GM12878 (cell line): ENCODE measurements at regions not wholly inside any gene's neighbourhood (a gene's known extent, or its start where the extent isn't known, plus 50 kb on each side); places are given as distances from the start of the nearest gene placed in this dataset.

Experiments used
- ATAC-seq: fragments of 200-7000 bp; cut with Tn5 transposase; 3 replicates; pipeline ENCODE4 v1.9.1; 2020; ENCODE audit warnings: mild to moderate bottlenecking, moderate library complexity
- BruUV-seq: library from RNA; stranded (reverse); fragments of 400-500 nt; replicated peaks from 2 replicates; lab custom pipeline; 2021; lab: Mats Ljungman, UMichigan
- CTCF ChIA-PET: fragments of 300-600 bp; sonication (Branson Sonifier 250); formaldehyde crosslinking; extraction: SDS; loops from one replicate; lab custom pipeline; 2021; ENCODE audit warnings: inconsistent platforms; lab: Yijun Ruan, JAX
- POLR2A ChIA-PET: fragments of 350-600 bp; formaldehyde crosslinking; extraction: SDS; loops from one replicate; lab custom pipeline; 2021; ENCODE audit warnings: inconsistent platforms; lab: Charles Lee
- RAD21 ChIA-PET: fragments of 300-600 bp; sonication (Branson Sonifier 250); formaldehyde crosslinking; loops from one replicate; lab custom pipeline; 2023; ENCODE audit warnings: antibody characterized with exemption; ENCODE audit not compliant: unreplicated experiment; lab: Charles Lee
- SMC1A ChIA-PET: fragments of 300-600 bp; sonication (Branson Sonifier 250); formaldehyde crosslinking; loops from one replicate; lab custom pipeline; 2023; ENCODE audit not compliant: unreplicated experiment, uncharacterized antibody; lab: Charles Lee
- DNase-seq: peaks from one replicate; pipeline ENCODE4 v3.0.0-alpha.2; 2011; ENCODE audit warnings: low read depth, low spot score
- FAIRE-seq: peaks from 3 replicates; lab custom pipeline; 2011; peaks lifted over from hg19 to GRCh38; lab: Jason Lieb, UNC
- H2AFZ ChIP-seq: 2 replicates; pipeline ENCODE4 v1.6.0; 2011; ENCODE audit warnings: low read depth, low read length, control low read depth; ENCODE audit not compliant: control insufficient read depth
- H3K27ac ChIP-seq: 2 replicates; pipeline ENCODE4 v1.5.1; 2011; ENCODE audit warnings: control low read depth; ENCODE audit not compliant: control insufficient read depth, insufficient read depth
- H3K27me3 ChIP-seq, 2 experiments: replicated peaks in 1 of 2; 2 replicates each; pipeline versions ENCODE4 v1.6.0 to v1.6.1; 2011; ENCODE audit warnings: low read length in 1 of 2; ENCODE audit not compliant: control insufficient read depth in 2 of 2, insufficient read depth in 2 of 2
- H3K36me3 ChIP-seq, 2 experiments: 2 replicates each; pipeline ENCODE4 v1.5.1; 2011; ENCODE audit warnings: low read length in 1 of 2; ENCODE audit not compliant: control insufficient read depth in 2 of 2, insufficient read depth in 2 of 2
- H3K4me1 ChIP-seq: 2 replicates; pipeline ENCODE4 v1.6.1; 2011; ENCODE audit warnings: mild to moderate bottlenecking, low read length, moderate library complexity, mixed read lengths; ENCODE audit not compliant: control insufficient read depth, insufficient read depth
- H3K4me2 ChIP-seq: 2 replicates; pipeline ENCODE4 v1.6.0; 2011; ENCODE audit warnings: control low read depth; ENCODE audit not compliant: control insufficient read depth, insufficient read depth
- H3K4me3 ChIP-seq: fragments of 200-600 bp; sonication (generic); 2 replicates; pipeline ENCODE4 v1.5.1; 2016
- H3K79me2 ChIP-seq: 2 replicates; pipeline ENCODE4 v1.6.0; 2011; ENCODE audit warnings: low read length; ENCODE audit not compliant: control insufficient read depth, insufficient read depth
- H3K9ac ChIP-seq: 2 replicates; pipeline ENCODE4 v1.8.0; 2011; ENCODE audit warnings: low read length, control low read depth, mixed read lengths; ENCODE audit not compliant: control insufficient read depth, insufficient read depth
- H3K9me3 ChIP-seq: replicated peaks from 3 replicates; pipeline ENCODE4 v1.5.1; 2011; ENCODE audit warnings: mild to moderate bottlenecking, low read length; ENCODE audit not compliant: control insufficient read depth, insufficient read depth
- H4K20me1 ChIP-seq: 2 replicates; pipeline ENCODE4 v1.6.0; 2011; ENCODE audit not compliant: control insufficient read depth, insufficient read depth
- CEBPB ChIP-seq, 2 experiments: fragments of 150-350 bp in 1 of 2; IDR thresholded peaks; 2 replicates each; pipeline ENCODE4 v1.6.1; 2012 to 2014; ENCODE audit warnings: low read depth in 2 of 2, low read length in 2 of 2, borderline replicate concordance in 1 of 2, inconsistent platforms in 1 of 2
- CEBPZ ChIP-seq: fragments of 150-350 bp; IDR thresholded peaks from 2 replicates; pipeline ENCODE4 v1.6.1; 2016; ENCODE audit warnings: low read depth, low read length
- MYB ChIP-seq: fragments of 150-350 bp; IDR thresholded peaks from 2 replicates; pipeline ENCODE4 v1.6.1; 2014; ENCODE audit warnings: mild to moderate bottlenecking, low read depth, low read length, borderline replicate concordance
- PBX3 ChIP-seq: IDR thresholded peaks from 2 replicates; pipeline ENCODE4 v1.6.1; 2011; ENCODE audit warnings: mild to moderate bottlenecking, low read depth, low read length, moderate library complexity; ENCODE audit not compliant: insufficient replicate concordance
- SRF ChIP-seq, 2 experiments: IDR thresholded peaks; 2 replicates each; pipeline ENCODE4 v1.6.1; 2011; ENCODE audit warnings: low read depth in 2 of 2, low read length in 2 of 2, mild to moderate bottlenecking in 1 of 2, moderate library complexity in 1 of 2
- SUPT20H ChIP-seq: IDR thresholded peaks from 2 replicates; pipeline ENCODE4 v1.6.1; 2011; ENCODE audit warnings: low read depth, mild to moderate bottlenecking, low read length, moderate library complexity, borderline replicate concordance; ENCODE audit not compliant: control insufficient read depth
- TCF3 ChIP-seq: IDR thresholded peaks from 2 replicates; pipeline ENCODE4 v1.6.1; 2012; ENCODE audit warnings: low read depth, mild to moderate bottlenecking, low read length, borderline replicate concordance; ENCODE audit not compliant: insufficient read depth
- ZBTB11 ChIP-seq: fragments of 450-650 bp; formaldehyde crosslinking; IDR thresholded peaks from 2 replicates; pipeline ENCODE4 v1.5.0; 2022; ENCODE audit warnings: mild to moderate bottlenecking, missing genetic modification characterization
- WGBS: methylation state at CpG from one replicate; pipeline ENCODE4 v1.1.6; 2016; ENCODE audit warnings: low lambda C conversion rate; ENCODE audit not compliant: insufficient replicate concordance, insufficient coverage; ENCODE audit errors: missing lambda C conversion rate; 5-methylcytosine and 5-hydroxymethylcytosine counted together
- in situ Hi-C: fragments of 300-500 bp; cut with MboI; formaldehyde crosslinking; loops from 9 replicates; pipeline ENCODE4 v1.14.3; 2018; ENCODE audit warnings: mixed read lengths
- intact Hi-C: fragments of 100-400 bp; cut with micrococcal nuclease; formaldehyde crosslinking; loops from one replicate; pipeline ENCODE4 v1.14.2; 2022; ENCODE audit not compliant: unreplicated experiment

- H3K4me1 ChIP-seq, result peaks cover 11% of the 10 kb centered on the region
- H3K79me2 ChIP-seq, result no peaks in the 10 kb centered on the region
- no peaks in the 10 kb centered on the region for H3K27me3 ChIP-seq
- WGBS, result 41% methylated on average over 3 of the region's 3 CpGs
- no peak overlapping the region for H3K9ac ChIP-seq
- no TSS peak for BruUV-seq
- H2AFZ ChIP-seq, result no peak overlapping the region; the same call in 1 of the 2 replicates
- ATAC-seq, result no peak
- in situ Hi-C loops, result no loop called here
- H3K27ac ChIP-seq, result no peak overlapping the region
- no peaks in the 10 kb centered on the region for H3K36me3 ChIP-seq
- FAIRE-seq, result no peak
- no peaks in the 10 kb centered on the region for H4K20me1 ChIP-seq
- H3K9me3 ChIP-seq, result no peaks in the 10 kb centered on the region; the same call in 2 of the 3 replicates
- ChIA-PET POLR2A (no interaction called here), CTCF (interaction anchor here (1.9 kb wide), 1 partner anchor 16 kb away, joined by 4 read pairs; no protein-coding TSS in a partner anchor), RAD21 (no interaction called here), SMC1A (no interaction called here)
- TF ChIP-seq MYB, result no peak
- 0 out of 4 replicates have a peak, but pooled peaks of 1 of the 2 experiments have one; percentile 43 for TF ChIP-seq CEBPB (IDR thresholded peaks at IDR 0.05; ENCODE audit: borderline replicate concordance in 1 of 2, low read depth in 2 of 2, low read length in 2 of 2)
- peak in 1 of 2 experiments; percentile 78; a peak in 1 of 4 replicates for TF ChIP-seq SRF (IDR thresholded peaks at IDR 0.05; ENCODE audit: low read depth in 2 of 2, low read length in 2 of 2)
- TF ChIP-seq SUPT20H, result no peak
- intact Hi-C loops, result no loop called here
- no peak for DNase-seq
- H3K4me3 ChIP-seq, result no peak overlapping the region
- H3K4me2 ChIP-seq, result no peak overlapping the region
Observed at GRCh38 chr4:156193800-156194199, 240.1 kb upstream of the CTSO start.

GRCh38 chr4:156193106-156193505, 239.4 kb upstream of the CTSO start:
- no peak for FAIRE-seq
- Histone ChIP-seq H3K9ac (no peak overlapping the region), H3K4me1 (peaks cover 11% of the 10 kb centered on the region), H3K36me3 (no peaks in the 10 kb centered on the region), H3K27ac (no peak overlapping the region), H4K20me1 (no peaks in the 10 kb centered on the region), H3K4me2 (no peak overlapping the region), H3K79me2 (no peaks in the 10 kb centered on the region), H2AFZ (no peak overlapping the region), H3K9me3 (no peaks in the 10 kb centered on the region; the same call in 2 of the 3 replicates), H3K4me3 (no peak overlapping the region), H3K27me3 (no peaks in the 10 kb centered on the region)
- ChIA-PET SMC1A (interaction anchor here (0.9 to 1.0 kb wide), 2 partner anchors 24 to 36 kb away, joined by 3 to 4 read pairs; no protein-coding TSS in a partner anchor), RAD21 (interaction anchor here (1.3 kb wide), 1 partner anchor 17 kb away, joined by 4 read pairs; no protein-coding TSS in a partner anchor), CTCF (interaction anchor here (1.9 kb wide), 1 partner anchor 15 kb away, joined by 4 read pairs; no protein-coding TSS in a partner anchor), POLR2A (no interaction called here)
- intact Hi-C loops, result no loop called here
- DNase-seq, result no peak
- ATAC-seq, result no peak
- in situ Hi-C loops, result no loop called here
- 26% methylated on average over 2 of the region's 2 CpGs for WGBS
- no TSS peak for BruUV-seq
- TF ChIP-seq TCF3, result no peak
- TF ChIP-seq CEBPZ, result no peak
- no peak for TF ChIP-seq ZBTB11
- no peak for TF ChIP-seq PBX3
